Caki2 (cell line): ENCODE measurements at regions not wholly inside any gene's neighbourhood (a gene's known extent, or its start where the extent isn't known, plus 50 kb on each side); places are given as distances from the start of the nearest gene placed in this dataset.
"Not testable (repeated sequence)": the region's sequence is repeated elsewhere in the genome, so short reads cannot be mapped to it uniquely, and the experiment has no call there.

Source experiments
- DNase-seq: peaks from one replicate; pipeline ENCODE4 v3.0.0-alpha.2; 2015; ENCODE audit warnings: low read depth
- in situ Hi-C: cut with HindIII; loops from 2 replicates; pipeline ENCODE4 v1.10.0; 2016; ENCODE audit warnings: low sequenced_read_pairs, low pct_unique_long_range_greater_than_20kb, mixed read lengths

DNA sequence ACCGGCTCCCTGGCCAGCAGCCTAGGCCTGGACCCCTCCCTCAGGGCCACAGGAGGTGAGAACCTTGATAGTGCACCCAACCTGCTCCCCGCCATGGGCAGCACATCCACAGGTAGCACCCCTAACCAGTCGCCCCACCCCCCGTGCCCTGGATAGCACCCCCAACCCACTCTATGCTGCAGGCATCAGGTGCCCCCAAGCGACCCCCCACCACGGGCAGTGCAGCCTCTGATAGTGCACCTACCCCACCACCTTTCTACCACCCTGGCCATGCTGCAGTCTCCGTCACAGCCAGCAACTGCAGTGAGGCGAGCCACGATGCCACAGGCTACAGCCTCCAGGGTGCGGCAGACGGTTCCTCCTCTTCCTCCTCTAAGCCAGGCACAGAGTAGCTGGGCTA lies 55.6 kb downstream of the SOWAHC start:
- in situ Hi-C loops, result no loop called here
- no peak for DNase-seq

- in situ Hi-C loops, result no loop called here
- DNase-seq, result no peak
Measured at GRCh38 chr2:109670556-109671411, 56.6 kb downstream of the SOWAHC start.

GRCh38 chr2:109674894-109675534 lies 60.9 kb downstream of the SOWAHC start:
- in situ Hi-C loops, result no loop called here
- no peak for DNase-seq

GRCh38 chr2:109675666-109676345 lies 61.6 kb downstream of the SOWAHC start:
- no peak for DNase-seq
- in situ Hi-C loops, result no loop called here

DNA sequence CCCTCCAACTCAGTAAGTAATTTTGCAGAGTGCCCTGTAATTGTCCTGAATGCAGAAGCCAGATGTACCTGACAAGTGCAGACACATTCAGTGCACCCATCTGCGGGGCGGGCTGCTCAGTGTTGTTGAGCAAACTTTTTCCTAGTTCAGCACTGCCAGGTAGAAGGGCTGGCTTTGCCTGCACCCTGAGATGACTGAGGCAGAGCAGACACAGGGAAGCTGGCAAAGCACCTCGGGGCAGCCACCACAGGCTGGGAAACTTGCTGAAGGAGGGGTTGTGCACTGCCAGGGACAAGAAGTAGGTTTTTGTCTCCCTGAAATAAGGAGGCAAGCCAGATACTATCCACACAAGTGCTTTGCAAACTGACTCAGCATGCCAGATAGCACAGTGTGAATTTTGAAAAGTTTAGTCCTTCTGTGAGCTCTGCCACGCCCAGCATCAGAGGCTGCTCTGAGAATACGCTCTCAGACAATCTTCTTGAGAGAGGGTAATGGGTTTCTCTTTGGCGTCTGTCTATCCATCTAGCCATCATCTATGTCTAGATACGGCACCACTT lies 62.3 kb downstream of the SOWAHC start:
- in situ Hi-C loops, result no loop called here
- no peak for DNase-seq

GRCh38 chr2:109677121-109677731 lies 63.1 kb downstream of the SOWAHC start:
- in situ Hi-C loops, DNase-seq: not testable (repeated sequence)

GRCh38 chr2:109677835-109678580 lies 63.8 kb downstream of the SOWAHC start:
- no peak for DNase-seq
- in situ Hi-C loops, result no loop called here

DNA sequence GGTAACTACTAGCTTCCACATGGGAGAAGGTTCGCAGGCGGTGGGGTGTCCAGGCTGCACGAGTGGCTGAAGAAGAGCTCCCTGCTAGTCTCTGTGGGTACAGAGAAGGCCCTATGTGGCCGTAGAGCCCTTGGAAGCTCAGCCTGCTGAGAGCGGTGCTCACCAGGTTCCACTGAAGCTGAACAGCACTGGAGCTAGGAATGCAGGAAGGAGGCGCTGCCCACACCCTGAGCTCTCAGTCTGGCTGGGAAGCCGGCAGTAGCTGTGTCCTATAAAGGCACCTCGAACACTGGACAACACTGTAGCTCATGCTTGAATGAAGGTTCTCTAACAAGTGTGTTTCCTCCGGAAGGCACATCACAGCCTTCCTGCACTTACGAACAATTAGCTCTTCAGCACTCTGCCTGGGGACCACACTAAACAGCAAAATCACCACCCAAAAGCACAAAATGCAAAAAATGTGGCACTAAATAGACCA lies 64.6 kb downstream of the SOWAHC start:
- in situ Hi-C loops, DNase-seq: not testable (repeated sequence)

DNA sequence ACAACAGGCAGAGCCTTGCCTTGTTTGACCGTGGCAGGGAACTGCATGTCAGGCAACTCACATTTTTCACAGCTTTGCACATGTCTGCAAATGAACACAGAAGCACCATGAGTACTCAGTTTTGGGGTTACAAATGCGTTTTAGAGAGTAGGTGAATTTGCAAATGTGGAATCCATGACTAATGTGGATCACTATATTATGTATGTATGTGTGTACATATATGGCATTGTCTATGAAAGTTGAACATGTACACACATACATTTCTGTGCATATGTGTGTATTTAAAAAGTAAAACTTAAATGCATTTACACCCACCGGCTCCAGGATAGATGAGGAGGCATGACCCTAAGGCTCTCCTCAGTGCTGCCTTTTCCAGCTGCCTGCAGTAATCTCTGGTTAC lies 65.1 kb downstream of the SOWAHC start:
- in situ Hi-C loops, result no loop called here

GRCh38 chr2:109679626-109680025 lies 65.5 kb downstream of the SOWAHC start:
- in situ Hi-C loops, result no loop called here
- DNase-seq, result no peak

More for the DNA sequence above, 65.1 kb downstream of the SOWAHC start:
- DNase-seq, result no peak

- no peak for DNase-seq
- in situ Hi-C loops, result no loop called here
Measured at GRCh38 chr2:109680523-109681297, 66.5 kb downstream of the SOWAHC start.

GRCh38 chr2:109681633-109682380 lies 67.6 kb downstream of the SOWAHC start:
- in situ Hi-C loops, result no loop called here
- no peak for DNase-seq

GRCh38 chr2:109683452-109683851 lies 69.3 kb downstream of the SOWAHC start:
- in situ Hi-C loops, result no loop called here
- no peak for DNase-seq

DNA sequence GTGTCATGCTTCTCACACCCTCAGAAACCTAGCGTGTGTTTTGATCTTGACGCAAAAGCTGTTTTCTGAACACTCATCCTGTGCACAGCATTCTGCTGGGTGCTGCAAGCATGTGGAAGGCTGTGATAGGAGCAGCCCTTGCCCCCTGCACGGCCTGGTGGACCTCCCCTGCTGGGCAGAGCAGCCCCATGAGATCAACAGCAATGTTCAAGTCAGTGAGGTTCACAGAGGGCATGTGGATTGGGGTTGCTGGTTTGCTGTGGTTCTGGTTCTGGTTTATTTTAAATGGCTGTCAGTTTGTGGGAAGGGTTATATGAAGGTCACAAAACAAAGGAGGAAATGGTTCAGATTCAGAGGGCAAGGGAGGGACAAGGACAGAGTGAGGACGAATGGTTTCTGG lies 71.3 kb downstream of the SOWAHC start:
- no peak for DNase-seq
- in situ Hi-C loops, result no loop called here

DNA sequence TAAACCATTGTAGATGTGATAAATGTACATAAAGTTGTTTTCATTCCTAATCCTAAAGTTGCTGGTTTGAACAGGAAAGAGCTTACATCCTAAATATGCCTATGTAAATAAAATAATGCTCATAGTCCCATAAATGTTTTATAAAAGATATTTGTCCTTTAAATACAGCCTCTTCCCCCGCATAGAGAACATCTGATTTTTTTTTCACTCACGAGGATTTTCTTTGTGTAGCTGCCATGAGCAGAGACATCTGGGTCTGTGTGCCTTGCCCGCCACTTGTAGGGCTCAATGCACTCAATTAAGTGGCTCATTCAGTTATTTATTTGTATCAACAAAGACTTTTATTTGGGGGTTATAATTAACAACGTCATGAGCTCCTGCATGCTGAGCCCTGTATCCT lies 72.8 kb downstream of the SOWAHC start:
- DNase-seq, result no peak
- in situ Hi-C loops, result no loop called here

DNA sequence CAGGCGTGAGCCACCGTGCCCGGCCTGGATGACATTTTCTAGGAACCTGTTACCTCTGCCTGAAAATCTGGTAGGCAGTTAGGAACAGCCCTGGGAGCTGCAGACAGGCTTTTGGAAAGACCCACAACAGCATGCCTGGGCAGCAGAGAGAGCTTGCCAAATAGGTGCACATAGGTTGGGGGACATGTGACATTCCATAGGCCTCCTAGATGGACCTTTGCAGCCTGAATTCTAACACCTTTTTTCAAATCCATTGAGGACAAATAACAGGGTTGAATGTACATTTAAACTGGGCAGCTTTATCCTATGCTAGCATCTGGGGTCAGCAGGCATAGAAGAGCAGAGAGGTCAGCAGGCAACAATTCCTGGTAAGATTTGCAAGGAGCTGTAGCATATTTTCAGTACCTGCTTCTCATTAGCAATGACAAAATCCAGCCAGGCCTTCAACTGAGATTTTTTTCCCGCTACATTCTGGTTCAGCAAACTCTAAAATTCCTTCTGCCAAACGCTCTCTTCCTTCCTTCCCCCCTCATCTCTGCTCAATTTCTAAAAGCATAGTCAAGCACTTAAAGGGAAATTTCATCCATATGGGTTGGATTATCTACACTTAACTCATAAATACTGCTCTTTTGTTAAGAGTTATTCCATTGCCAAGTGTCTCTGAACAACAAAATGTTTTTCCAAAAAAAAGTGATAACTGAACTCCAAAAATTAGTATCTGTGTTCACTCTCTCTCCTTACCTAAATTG lies 75.2 kb downstream of the SOWAHC start:
- in situ Hi-C loops, result no loop called here
- DNase-seq, result no peak
